Right lobe of liver (tissue), 6 donors: ENCODE measurements at regions not wholly inside any gene's neighbourhood (a gene's known extent, or its start where the extent isn't known, plus 50 kb on each side); places are given as distances from the start of the nearest gene placed in this dataset.
A peak's percentile ranks its signal among the peaks of the same experiment; 100 is the strongest.

Source experiments
- ATAC-seq, 4 donors: fragments of 200-7000 bp; cut with Tn5 transposase; one replicate each; pipeline ENCODE4 v1.9.1; 2020; ENCODE audit warnings: mild to moderate bottlenecking in 4 of 4, moderate library complexity in 4 of 4
- DNase-seq, 3 donors: peaks; one replicate each; pipeline ENCODE4 v3.0.0-alpha.2; 2020
- H3K27ac ChIP-seq, 3 donors: fragments of 200-600 bp; one replicate each; pipeline ENCODE4 v1.8.0; 2022
- H3K27me3 ChIP-seq, 2 donors: fragments of 200-600 bp; one replicate each; pipeline ENCODE4 v1.8.0; 2022
- H3K36me3 ChIP-seq, 4 donors: fragments of 200-600 bp; sonication (generic) in 1 of 4; one replicate each; pipeline versions ENCODE4 v1.5.1 to v1.8.0; 2017 to 2022; ENCODE audit warnings: control low read depth in 1 of 4
- H3K4me1 ChIP-seq, 4 donors: fragments of 200-600 bp; sonication (generic) in 1 of 4; one replicate each; pipeline versions ENCODE4 v1.5.1 to v1.8.0; 2017 to 2022; ENCODE audit warnings: control low read depth in 1 of 4
- H3K4me3 ChIP-seq, 3 donors: fragments of 200-600 bp; one replicate each; pipeline ENCODE4 v1.8.0; 2022
- H3K9me3 ChIP-seq, 4 donors: fragments of 200-600 bp; sonication (generic) in 1 of 4; one replicate each; pipeline versions ENCODE4 v1.5.1 to v1.8.0; 2017 to 2022; ENCODE audit warnings: control low read depth in 1 of 4
- CTCF ChIP-seq, 4 donors: fragments of 200-600 bp in 3 of 4; fragments of 450-650 bp in 1 of 4; IDR thresholded peaks; one replicate each; pipeline versions ENCODE4 v1.5.1 to v1.8.0; 2016 to 2022; ENCODE audit warnings: antibody characterized with exemption in 4 of 4, mild to moderate bottlenecking in 2 of 4
- POLR2A ChIP-seq: fragments of 450-650 bp; IDR thresholded peaks from one replicate; pipeline ENCODE4 v1.6.1; 2017; ENCODE audit warnings: antibody characterized with exemption, mild to moderate bottlenecking
- WGBS: methylation state at CpG from one replicate; pipeline ENCODE4 v1.1.6; 2018; ENCODE audit warnings: low coverage, low lambda C conversion rate; ENCODE audit not compliant: insufficient coverage; ENCODE audit errors: missing lambda C conversion rate; 5-methylcytosine and 5-hydroxymethylcytosine counted together
- intact Hi-C, 2 donors: fragments of 100-400 bp; cut with DNase I; formaldehyde crosslinking; loops; one replicate each; pipeline versions ENCODE4 v1.11.2 to v1.14.1; 2022
- donor health status: DM: no; HTN: yes; CAD: no.
- donor health status: DM: no; HTN: no; CAD: no.
- donor health status: DM: no; HTN: no; CAD: no.
- donor health status: DM: no; HTN: yes; CAD: no.
- donor health status: DM: no; HTN: yes; CAD: no.

GRCh38 chr1:199956005-199956404, 71.5 kb upstream of the NR5A2 start:
- H3K4me3 ChIP-seq: no peak overlapping the region
- no peaks in the 10 kb centered on the region for H3K27me3 ChIP-seq
- intact Hi-C loops: no loop called here
- DNase-seq: no peak
- ATAC-seq: peak; percentile 31 to 67 (median 36)
- no peaks in the 10 kb centered on the region for H3K36me3 ChIP-seq
- TF ChIP-seq POLR2A (no peak), CTCF (IDR thresholded peaks at IDR 0.05) (no peak)
- H3K4me1 ChIP-seq: no peaks in the 10 kb centered on the region
- H3K9me3 ChIP-seq: no peaks in the 10 kb centered on the region
- no peak overlapping the region for H3K27ac ChIP-seq
- WGBS: 79% methylated on average over 4 of the region's 4 CpGs

GRCh38 chr1:199959033-199959774, 68.3 kb upstream of the NR5A2 start:
- intact Hi-C loops: no loop called here
- TF ChIP-seq CTCF (IDR thresholded peaks at IDR 0.05): no peak
- no peak for TF ChIP-seq POLR2A

GRCh38 chr1:199959775-199960110, 67.8 kb upstream of the NR5A2 start:
- Histone ChIP-seq H3K27ac (no peak overlapping the region), H3K27me3 (no peaks in the 10 kb centered on the region), H3K36me3 (no peaks in the 10 kb centered on the region), H3K9me3 (no peaks in the 10 kb centered on the region), H3K4me3 (no peak overlapping the region), H3K4me1 (no peaks in the 10 kb centered on the region)
- TF ChIP-seq CTCF (IDR thresholded peaks at IDR 0.05): no peak
- no peak for TF ChIP-seq POLR2A
- WGBS: no CpG with 5 or more reads among the region's 19 CpGs
- no peak for ATAC-seq
- intact Hi-C loops: no loop called here
- no peak for DNase-seq

More at GRCh38 chr1:199959033-199959774, 68.3 kb upstream of the NR5A2 start:
- no peaks in the 10 kb centered on the region for H3K9me3 ChIP-seq
- no peak overlapping the region for H3K27ac ChIP-seq
- H3K27me3 ChIP-seq: no peaks in the 10 kb centered on the region
- H3K4me1 ChIP-seq: no peaks in the 10 kb centered on the region
- H3K36me3 ChIP-seq: no peaks in the 10 kb centered on the region
- ATAC-seq (no peak), DNase-seq (no peak)
- WGBS: 96% methylated on average over 13 of the region's 29 CpGs
- H3K4me3 ChIP-seq: no peak overlapping the region

- TF ChIP-seq POLR2A (no peak), CTCF (IDR thresholded peaks at IDR 0.05) (no peak)
- DNase-seq (no peak), ATAC-seq (no peak)
- intact Hi-C loops: no loop called here
- H3K4me1 ChIP-seq: no peaks in the 10 kb centered on the region
- H3K9me3 ChIP-seq: no peaks in the 10 kb centered on the region
- no peaks in the 10 kb centered on the region for H3K36me3 ChIP-seq
- 91% methylated on average over 1 of the region's 1 CpG for WGBS
- no peak overlapping the region for H3K4me3 ChIP-seq
- H3K27me3 ChIP-seq: no peaks in the 10 kb centered on the region
- H3K27ac ChIP-seq: no peak overlapping the region
Measured at GRCh38 chr1:199970125-199970524, 57.4 kb upstream of the NR5A2 start.
